Hematopoietic multipotent progenitor cell treated with erythropoietin and hydrocortisone succinate and interleukin-3 and kit ligand, for 17 days (in vitro differentiated cells): ENCODE measurements at regions not wholly inside any gene's neighbourhood (a gene's known extent, or its start where the extent isn't known, plus 50 kb on each side); places are given as distances from the start of the nearest gene placed in this dataset.
"Not testable (repeated sequence)": the region's sequence is repeated elsewhere in the genome, so short reads cannot be mapped to it uniquely, and the experiment has no call there.

Source experiments
- DNase-seq: peaks from one replicate; pipeline ENCODE4 v3.0.0-alpha.2; 2015; ENCODE audit warnings: low spot score

GRCh38 chr1:30458730-30459485 lies 264.5 kb downstream of the MATN1 start:
- not testable (repeated sequence) for DNase-seq

- DNase-seq = no peak
These were observed 270.5 kb downstream of the MATN1 start for GRCh38 chr1:30452925-30453324.

GRCh38 chr1:30452170-30452569 lies 271.2 kb downstream of the MATN1 start:
- no peak for DNase-seq

- no peak for DNase-seq
These were observed 271.8 kb downstream of the MATN1 start for GRCh38 chr1:30451532-30452125.

- no peak for DNase-seq
These were observed 272.6 kb downstream of the MATN1 start for GRCh38 chr1:30450818-30451233.

GRCh38 chr1:30450148-30450817 lies 273.1 kb downstream of the MATN1 start:
- no peak for DNase-seq

- DNase-seq = no peak
These were observed 273.8 kb downstream of the MATN1 start for GRCh38 chr1:30449428-30450147.

- no peak for DNase-seq
These were observed 274.4 kb downstream of the MATN1 start for GRCh38 chr1:30449003-30449402.

GRCh38 chr1:30447701-30448100 lies 275.7 kb downstream of the MATN1 start:
- no peak for DNase-seq

GRCh38 chr1:30447080-30447479 lies 276.3 kb downstream of the MATN1 start:
- no peak for DNase-seq

GRCh38 chr1:30446508-30446907 lies 276.9 kb downstream of the MATN1 start:
- DNase-seq = no peak

GRCh38 chr1:30446095-30446494 lies 277.3 kb downstream of the MATN1 start:
- DNase-seq = no peak

- no peak for DNase-seq
These were observed 277.9 kb downstream of the MATN1 start for GRCh38 chr1:30445449-30445848.

- DNase-seq = no peak
These were observed 278.5 kb downstream of the MATN1 start for GRCh38 chr1:30444850-30445249.

- no peak for DNase-seq
These were observed 279.0 kb downstream of the MATN1 start for GRCh38 chr1:30444401-30444800.

GRCh38 chr1:30438274-30438673 lies 285.1 kb downstream of the MATN1 start:
- not testable (repeated sequence) for DNase-seq

GRCh38 chr1:30437059-30437576 lies 286.3 kb downstream of the MATN1 start:
- DNase-seq = no peak

GRCh38 chr1:30427545-30427944 lies 295.8 kb downstream of the MATN1 start:
- DNase-seq = no peak

- no peak for DNase-seq
These were observed 298.3 kb downstream of the MATN1 start for GRCh38 chr1:30425046-30425445.

- DNase-seq = no peak
These were observed 299.8 kb downstream of the MATN1 start for GRCh38 chr1:30423570-30423969.

GRCh38 chr1:30422251-30422650 lies 301.1 kb downstream of the MATN1 start:
- no peak for DNase-seq

GRCh38 chr1:30420519-30421050 lies 302.8 kb downstream of the MATN1 start:
- DNase-seq = no peak
